ENCODE measurements at regions not wholly inside any gene's neighbourhood (a gene's known extent, or its start where the extent isn't known, plus 50 kb on each side); places are given as distances from the start of the nearest gene placed in this dataset.

DNA sequence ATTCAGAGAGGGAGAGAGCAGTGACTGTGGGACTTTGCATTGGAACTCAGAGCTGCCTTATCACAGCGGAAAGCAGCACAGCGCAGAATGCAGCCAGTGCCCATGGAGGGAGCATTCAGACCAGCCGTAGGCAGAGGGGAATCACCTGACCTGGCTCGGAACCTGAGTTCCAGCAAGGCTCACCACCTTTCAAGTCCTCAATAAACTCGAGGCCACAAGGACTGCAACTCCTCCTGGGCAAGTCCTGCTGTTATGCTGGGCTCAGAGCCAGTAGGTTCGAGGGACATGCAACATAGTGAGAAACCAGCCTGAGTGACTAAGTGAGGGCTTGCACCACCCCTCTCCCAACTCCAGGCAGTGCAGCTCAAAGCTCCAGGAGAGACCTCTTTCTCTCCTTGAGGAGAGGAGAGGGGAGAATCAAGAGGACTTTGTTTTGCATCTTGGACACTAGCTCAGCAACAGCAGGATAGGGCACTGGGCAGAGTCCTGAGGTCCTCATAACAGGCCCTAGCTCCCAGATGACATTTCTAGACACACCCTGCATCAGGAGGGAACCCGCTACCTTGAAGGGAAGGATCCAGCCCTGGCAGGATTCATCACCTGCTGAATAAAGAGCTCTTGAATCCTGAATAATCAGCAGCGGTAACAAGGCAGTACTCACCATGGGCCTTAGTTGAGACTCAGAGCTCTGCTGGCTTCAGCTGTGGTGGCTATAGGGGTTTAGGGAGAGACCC, 136.8 kb upstream of the OTOS start:
- TF ChIP-seq, protein P1, sequence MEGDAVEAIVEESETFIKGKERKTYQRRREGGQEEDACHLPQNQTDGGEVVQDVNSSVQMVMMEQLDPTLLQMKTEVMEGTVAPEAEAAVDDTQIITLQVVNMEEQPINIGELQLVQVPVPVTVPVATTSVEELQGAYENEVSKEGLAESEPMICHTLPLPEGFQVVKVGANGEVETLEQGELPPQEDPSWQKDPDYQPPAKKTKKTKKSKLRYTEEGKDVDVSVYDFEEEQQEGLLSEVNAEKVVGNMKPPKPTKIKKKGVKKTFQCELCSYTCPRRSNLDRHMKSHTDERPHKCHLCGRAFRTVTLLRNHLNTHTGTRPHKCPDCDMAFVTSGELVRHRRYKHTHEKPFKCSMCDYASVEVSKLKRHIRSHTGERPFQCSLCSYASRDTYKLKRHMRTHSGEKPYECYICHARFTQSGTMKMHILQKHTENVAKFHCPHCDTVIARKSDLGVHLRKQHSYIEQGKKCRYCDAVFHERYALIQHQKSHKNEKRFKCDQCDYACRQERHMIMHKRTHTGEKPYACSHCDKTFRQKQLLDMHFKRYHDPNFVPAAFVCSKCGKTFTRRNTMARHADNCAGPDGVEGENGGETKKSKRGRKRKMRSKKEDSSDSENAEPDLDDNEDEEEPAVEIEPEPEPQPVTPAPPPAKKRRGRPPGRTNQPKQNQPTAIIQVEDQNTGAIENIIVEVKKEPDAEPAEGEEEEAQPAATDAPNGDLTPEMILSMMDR (IDR thresholded peaks at IDR 0.05) = no peak
- no peak for TF ChIP-seq POLR2A (IDR thresholded peaks at IDR 0.05)
